GM06990 (cell line): ENCODE measurements at regions not wholly inside any gene's neighbourhood (a gene's known extent, or its start where the extent isn't known, plus 50 kb on each side); places are given as distances from the start of the nearest gene placed in this dataset.
"Not testable (repeated sequence)": the region's sequence is repeated elsewhere in the genome, so short reads cannot be mapped to it uniquely, and the experiment has no call there.

ENCODE experiments used
- DNase-seq: peaks from one replicate; pipeline ENCODE4 v3.0.0-alpha.2; 2011; ENCODE audit not compliant: insufficient read length; ENCODE audit errors: extremely low read depth
- H3K27me3 ChIP-seq: replicated peaks from 2 replicates; pipeline ENCODE4 v1.6.0; 2011; ENCODE audit warnings: low read length; ENCODE audit not compliant: control insufficient read depth, insufficient read depth
- H3K36me3 ChIP-seq: 2 replicates; pipeline ENCODE4 v1.5.1; 2011; ENCODE audit warnings: low read length; ENCODE audit not compliant: control insufficient read depth, insufficient read depth
- H3K4me3 ChIP-seq: replicated peaks from 2 replicates; pipeline ENCODE4 v1.5.1; 2011; ENCODE audit warnings: low read depth, mild to moderate bottlenecking, control low read depth, low read length

DNA sequence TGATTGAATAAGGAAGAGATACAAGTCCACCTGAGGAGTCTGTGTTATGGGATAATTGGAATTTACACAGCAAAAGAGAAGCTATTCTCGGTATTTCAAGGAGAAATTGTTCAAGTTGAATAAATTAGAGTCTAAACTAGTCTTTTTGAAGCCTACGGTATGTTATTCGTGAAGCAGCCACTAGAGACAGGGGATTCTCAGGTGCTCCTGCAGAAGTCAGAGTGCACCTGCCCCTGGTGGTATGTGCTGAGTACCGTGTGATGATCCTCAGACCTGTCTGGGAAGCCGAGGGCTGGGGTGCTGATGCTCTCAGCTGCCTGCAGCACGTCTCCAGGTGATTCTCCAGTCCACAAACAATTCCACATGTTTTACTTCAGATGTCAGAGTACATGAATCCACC, 1171.7 kb downstream of the RPIA start:
- not testable (repeated sequence) for H3K27me3 ChIP-seq, DNase-seq, H3K36me3 ChIP-seq, H3K4me3 ChIP-seq

DNA sequence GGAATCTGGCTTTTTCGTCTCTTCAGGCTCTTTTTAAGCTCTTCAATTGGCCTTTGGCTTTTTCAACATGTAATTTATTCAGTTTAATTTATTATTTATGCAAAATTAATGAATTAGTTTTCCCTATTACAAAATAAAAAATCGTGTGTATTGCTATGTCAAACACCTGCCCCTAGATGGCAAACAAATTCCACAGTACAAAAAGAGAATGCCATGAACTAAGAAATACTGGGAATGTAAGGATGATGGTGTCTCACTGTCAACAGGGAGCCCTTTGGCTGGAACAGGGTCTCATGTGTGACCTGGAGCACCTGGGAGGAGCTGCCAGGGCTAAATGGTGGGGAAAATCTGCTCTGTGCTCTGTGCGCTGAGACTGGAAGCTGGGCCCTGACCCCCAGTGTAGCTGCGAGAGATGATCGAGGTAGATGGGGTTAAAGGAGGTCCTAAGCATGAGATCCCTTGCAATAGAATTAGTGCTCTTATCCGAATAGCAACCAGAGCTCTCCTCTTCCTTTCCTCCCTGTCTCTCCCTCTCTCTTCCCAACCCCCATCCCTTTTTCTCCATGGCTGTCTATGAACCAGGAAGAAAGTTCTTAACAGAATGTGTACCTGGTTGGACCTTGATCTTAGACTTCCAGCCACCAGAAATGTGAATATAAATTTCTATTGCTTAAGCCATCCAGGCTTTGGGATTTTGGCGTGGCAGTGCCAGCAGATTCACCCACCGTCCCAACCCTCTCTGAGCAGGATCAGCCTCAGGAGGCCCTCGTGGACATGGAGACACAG, 1183.5 kb downstream of the RPIA start:
- H3K27me3 ChIP-seq, DNase-seq, H3K36me3 ChIP-seq, H3K4me3 ChIP-seq: not testable (repeated sequence)

DNA sequence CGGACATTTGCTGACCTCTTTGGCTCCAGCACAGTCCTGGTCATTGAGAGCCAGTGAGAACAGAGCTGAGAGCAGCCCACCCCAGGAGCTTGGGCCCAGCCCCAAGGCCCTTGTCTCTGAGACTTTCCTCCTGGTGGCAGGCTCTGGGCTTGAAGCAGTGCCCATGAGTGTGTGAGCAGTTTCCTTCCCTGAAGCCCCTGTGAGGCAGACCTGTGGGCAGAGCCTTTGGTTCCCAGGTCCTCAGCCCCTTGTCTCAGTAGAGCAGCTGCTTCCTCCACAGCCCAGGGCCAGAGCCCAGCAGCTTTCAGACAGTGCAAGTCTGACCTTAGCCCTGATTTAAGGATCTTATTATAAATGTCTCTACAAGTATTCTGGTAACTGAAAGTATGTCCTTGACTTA, 1185.0 kb downstream of the RPIA start:
- not testable (repeated sequence) for H3K4me3 ChIP-seq, H3K36me3 ChIP-seq, DNase-seq, H3K27me3 ChIP-seq

DNA sequence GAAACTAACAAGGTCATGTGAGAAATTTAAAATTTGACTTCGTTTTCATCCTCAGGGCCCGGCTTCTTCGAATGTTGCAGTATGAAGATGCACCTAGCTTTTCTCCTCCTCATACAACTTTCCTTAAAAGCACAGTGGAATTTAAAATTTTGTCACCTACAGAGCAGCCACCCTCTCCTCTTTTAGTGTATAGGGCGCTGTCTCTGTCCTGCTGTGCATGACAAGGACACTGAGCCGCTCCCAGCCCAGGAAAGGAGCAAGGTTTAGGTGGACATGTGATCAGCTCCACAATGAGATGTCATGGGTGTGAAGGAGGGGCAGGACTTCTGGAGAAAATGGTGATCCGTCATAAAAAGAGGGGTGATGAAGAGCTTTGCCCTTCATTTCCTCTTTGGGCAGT, 1185.4 kb downstream of the RPIA start:
- H3K4me3 ChIP-seq, DNase-seq, H3K36me3 ChIP-seq, H3K27me3 ChIP-seq: not testable (repeated sequence)

DNA sequence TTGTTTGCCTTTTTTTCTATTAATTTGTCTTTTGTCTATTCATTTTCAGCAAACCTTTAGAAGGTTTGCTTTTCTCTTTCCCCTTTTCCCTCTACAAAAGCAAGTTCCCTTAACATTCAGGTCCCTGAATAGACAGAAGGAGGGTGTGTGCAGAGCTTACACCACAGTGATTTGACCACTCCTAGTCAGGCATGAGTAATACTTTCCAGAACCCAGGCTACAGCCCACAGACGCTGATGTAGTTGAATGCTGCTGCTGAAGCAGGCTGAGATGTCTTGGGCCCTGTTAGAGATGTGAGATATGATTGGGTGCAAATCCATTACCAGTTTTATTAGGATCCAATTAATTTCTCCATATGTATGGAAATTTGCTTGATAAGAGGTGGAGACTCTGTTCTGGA, 1191.4 kb downstream of the RPIA start:
- not testable (repeated sequence) for H3K4me3 ChIP-seq, H3K36me3 ChIP-seq, H3K27me3 ChIP-seq, DNase-seq

DNA sequence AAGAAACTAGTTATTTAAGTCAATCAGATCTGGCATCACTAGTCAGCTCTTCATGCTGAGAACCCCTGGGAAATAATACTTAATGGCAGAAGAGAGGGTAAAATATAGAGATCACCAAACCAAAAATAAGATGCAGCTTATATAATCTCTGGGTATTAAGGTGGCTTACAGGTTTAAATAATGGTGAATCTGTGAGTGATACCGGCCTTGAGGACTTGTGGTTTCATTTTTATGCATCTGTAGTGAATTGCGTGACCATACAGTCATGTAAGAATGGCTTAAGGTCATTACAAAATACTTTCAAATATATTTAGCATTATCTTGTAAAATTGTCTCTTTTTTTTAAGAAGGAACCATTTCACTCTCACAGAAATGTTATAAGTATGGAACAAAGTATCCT, 1192.2 kb downstream of the RPIA start:
- not testable (repeated sequence) for DNase-seq, H3K36me3 ChIP-seq, H3K4me3 ChIP-seq, H3K27me3 ChIP-seq

DNA sequence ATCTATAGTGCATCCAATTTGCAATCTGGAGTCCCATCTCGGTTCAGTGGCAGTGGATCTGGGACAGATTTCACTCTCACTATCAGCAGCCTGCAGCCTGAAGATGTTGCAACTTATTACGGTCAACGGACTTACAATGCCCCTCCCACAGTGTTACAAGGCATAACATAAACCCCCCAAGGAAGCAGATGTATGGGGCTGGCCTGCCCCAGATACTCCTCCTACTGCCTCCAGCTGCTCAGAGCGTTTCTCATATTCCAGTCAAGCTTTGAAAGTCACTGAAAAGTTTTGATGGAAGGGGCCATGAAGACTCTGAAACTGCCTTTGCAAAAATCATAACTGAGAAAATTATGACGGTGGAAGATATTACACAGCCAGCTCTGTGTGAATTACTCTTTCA, 1193.6 kb downstream of the RPIA start:
- DNase-seq, H3K36me3 ChIP-seq, H3K27me3 ChIP-seq, H3K4me3 ChIP-seq: not testable (repeated sequence)

DNA sequence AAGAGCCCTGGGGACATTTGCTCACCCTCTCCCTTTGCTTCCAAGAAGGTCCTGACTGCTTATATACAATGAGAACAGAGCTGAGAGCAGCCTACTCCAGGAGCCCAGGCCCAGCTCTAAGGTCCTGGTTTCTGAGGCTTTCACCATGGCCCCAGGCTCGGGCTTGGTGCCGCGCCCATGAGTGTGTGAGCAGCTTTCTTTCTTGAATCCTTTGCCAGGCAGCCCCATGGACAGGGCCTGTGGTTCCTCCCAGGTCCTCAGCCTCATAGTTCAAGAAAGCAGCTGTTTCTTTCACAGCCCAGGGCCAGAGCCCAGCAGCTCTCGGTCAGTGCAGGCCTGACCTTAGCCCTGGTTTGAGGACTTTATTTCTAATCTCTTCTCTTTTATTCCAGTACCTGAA, 1197.2 kb downstream of the RPIA start:
- not testable (repeated sequence) for H3K4me3 ChIP-seq, H3K27me3 ChIP-seq, DNase-seq, H3K36me3 ChIP-seq

DNA sequence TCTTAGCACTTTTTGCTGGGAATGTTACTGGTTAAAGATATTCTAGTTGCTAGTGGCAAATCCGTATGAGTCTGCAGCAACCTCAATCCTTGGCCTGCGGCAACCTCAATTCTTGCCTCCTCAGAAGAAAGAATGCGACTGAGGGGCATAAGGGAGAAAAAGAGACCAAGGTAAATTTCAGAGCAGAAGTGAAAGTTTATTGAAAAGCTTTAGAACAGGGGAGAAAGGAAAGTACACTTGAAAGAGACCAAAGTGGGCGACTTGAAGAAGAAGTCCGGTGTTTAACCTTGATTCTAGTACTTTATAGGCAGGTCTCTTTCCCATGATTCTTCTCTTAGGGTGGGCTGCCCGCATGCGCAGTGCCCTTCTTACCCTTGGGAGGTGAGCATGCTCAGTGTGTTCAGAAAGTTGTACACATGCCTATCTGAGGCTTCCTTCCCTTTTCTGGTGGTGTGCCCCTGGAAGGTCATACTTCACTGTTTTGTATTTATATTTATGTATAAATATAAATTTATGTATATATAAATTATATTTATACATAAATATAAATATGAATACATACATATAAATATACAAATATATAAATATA, 1198.8 kb downstream of the RPIA start:
- H3K4me3 ChIP-seq, DNase-seq, H3K36me3 ChIP-seq, H3K27me3 ChIP-seq: not testable (repeated sequence)

DNA sequence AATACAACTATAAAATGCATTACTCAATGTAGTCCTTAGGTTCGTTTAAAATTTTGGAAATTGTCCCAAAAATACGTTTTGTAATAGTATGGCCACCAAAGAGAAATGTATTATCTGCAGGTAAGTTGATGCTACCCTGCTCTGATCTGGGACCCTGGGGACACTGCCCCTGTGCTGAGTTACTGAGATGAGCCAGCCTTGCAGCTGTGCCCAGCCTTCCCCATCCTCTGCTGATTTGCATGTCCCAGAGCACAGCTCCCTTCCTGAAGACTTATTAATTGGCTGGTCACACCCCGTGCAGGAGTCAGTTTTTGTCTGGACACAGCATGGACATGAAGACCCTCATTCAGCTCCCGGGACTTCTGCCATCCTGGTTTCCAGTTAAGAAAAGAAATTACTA, 1203.5 kb downstream of the RPIA start:
- not testable (repeated sequence) for H3K4me3 ChIP-seq, H3K27me3 ChIP-seq, H3K36me3 ChIP-seq, DNase-seq

DNA sequence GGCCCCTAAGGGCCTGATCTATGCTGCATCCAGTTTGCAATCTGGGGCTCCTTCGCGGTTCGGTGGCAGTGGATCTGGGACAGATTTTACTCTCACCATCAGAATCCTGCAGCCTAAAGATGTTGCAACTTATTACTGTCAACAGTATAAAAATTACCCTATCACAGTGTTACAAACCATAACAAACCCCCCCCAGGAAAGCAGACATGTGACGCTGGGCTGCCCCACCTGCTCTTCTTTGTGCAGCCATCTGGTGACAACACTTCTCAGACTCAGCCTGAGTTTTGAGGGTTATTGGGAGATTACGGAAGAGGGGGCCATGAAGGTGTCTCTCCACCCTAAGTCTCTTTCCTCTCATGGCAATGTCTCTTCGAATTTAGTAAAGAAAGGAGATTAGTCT, 1204.2 kb downstream of the RPIA start:
- H3K36me3 ChIP-seq, H3K4me3 ChIP-seq, H3K27me3 ChIP-seq, DNase-seq: not testable (repeated sequence)

DNA sequence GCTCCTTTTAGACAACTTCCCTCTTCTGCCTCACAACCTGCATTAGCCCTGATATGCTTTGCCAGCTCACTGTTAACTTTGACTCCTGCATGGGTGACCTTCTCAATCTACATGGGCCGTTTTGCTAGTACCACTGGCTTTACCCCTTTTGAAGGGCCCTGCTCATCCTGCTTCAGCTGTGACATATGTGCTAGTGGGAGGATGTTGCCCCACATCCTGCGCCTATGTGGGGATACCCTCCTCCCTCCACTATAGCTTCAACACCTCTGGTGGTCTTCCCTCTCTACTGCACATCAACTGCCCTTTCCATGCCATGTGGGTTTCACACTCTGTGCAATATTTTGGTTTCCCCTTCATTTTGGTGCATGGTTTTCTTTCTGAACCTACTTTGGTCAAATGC, 1235.5 kb downstream of the RPIA start:
- not testable (repeated sequence) for DNase-seq

DNA sequence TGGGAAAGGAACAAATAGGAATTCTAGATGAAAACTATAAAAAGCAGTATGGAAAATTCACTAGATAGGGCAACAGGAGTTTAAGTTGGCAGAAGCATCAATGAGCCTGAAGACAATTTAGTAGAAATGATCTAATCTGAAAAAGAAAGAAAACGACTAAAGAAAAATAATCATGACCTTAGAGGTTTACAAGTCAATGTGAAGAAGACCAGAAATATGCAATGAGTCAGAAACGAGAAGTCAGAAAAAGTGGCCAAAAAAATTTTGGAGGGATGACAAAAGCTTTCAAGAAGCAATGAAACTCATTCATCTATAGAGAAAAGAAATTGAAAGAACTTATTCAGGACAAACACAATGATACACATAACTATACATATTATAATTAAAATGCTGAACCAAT, 1244.0 kb downstream of the RPIA start:
- not testable (repeated sequence) for H3K27me3 ChIP-seq, DNase-seq, H3K36me3 ChIP-seq, H3K4me3 ChIP-seq

More for the DNA sequence above, 1235.5 kb downstream of the RPIA start:
- not testable (repeated sequence) for H3K36me3 ChIP-seq, H3K4me3 ChIP-seq, H3K27me3 ChIP-seq

DNA sequence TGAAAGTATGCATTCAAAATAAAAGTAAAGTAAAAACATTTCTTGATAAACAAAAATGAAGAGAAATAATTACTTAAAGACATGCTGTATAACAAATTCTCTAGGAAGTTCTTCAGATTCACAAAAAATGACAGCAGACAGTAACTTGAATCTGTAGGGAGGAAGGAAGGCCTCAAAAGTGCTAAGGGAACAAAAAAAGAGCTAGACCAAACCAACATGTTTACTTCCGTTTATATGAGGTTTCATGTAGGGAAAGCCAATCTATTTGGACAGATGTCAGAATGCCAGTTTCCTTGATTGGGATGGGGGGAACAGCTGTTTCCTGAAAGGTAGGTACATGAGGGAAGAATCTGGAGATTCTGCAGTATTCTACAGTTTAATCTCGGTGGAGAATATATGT, 1244.5 kb downstream of the RPIA start:
- not testable (repeated sequence) for H3K4me3 ChIP-seq, DNase-seq, H3K36me3 ChIP-seq, H3K27me3 ChIP-seq

DNA sequence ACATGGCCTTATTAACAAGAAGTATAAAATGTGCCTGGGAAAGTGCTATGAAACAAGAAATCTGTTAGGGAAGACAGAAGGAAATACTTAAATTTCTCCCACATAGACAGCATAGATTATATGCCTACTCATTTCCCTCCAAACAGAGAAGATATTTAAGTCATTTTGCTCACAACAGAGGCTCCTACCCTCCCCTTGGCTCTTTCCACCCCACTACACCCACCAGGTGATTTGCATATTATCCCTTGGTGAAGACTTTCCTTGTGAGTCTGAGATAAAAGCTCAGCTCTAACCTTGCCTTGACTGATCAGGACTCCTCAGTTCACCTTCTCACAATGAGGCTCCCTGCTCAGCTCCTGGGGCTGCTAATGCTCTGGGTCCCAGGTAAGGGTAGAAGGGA, 1245.1 kb downstream of the RPIA start:
- not testable (repeated sequence) for DNase-seq, H3K27me3 ChIP-seq, H3K36me3 ChIP-seq, H3K4me3 ChIP-seq
